ENCODE measurements at regions not wholly inside any gene's neighbourhood (a gene's known extent, or its start where the extent isn't known, plus 50 kb on each side); places are given as distances from the start of the nearest gene placed in this dataset.

DNA sequence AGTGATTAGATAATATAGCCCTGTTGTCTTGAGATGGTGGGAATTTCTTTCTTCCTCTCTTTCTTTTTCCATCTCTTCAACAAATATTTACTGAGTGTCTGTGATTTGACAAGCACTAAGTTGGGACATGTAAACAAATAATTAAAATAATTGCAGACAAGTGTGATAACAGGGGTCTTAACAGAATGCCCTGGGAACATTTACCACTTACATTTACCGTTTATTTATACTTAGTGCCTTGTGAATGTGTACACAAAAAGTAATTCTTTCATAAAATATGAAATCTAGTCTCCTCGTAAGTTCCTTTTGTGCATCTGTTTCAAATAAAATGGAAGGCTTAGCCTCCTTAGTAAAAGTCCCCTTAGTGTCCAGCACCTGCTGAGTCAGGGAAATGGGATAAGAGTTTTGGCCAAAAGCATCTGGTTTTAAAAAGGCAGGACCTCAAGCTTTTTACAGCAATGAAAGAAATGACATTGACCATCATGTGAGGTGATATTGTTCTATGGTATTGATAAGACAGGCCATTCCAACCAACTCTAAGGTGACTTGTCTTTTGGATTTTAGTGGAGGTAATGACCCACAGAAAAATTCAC, 188.2 kb downstream of the HS3ST3B1 start:
- TF ChIP-seq, protein P1, sequence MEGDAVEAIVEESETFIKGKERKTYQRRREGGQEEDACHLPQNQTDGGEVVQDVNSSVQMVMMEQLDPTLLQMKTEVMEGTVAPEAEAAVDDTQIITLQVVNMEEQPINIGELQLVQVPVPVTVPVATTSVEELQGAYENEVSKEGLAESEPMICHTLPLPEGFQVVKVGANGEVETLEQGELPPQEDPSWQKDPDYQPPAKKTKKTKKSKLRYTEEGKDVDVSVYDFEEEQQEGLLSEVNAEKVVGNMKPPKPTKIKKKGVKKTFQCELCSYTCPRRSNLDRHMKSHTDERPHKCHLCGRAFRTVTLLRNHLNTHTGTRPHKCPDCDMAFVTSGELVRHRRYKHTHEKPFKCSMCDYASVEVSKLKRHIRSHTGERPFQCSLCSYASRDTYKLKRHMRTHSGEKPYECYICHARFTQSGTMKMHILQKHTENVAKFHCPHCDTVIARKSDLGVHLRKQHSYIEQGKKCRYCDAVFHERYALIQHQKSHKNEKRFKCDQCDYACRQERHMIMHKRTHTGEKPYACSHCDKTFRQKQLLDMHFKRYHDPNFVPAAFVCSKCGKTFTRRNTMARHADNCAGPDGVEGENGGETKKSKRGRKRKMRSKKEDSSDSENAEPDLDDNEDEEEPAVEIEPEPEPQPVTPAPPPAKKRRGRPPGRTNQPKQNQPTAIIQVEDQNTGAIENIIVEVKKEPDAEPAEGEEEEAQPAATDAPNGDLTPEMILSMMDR (IDR thresholded peaks at IDR 0.05; ENCODE audit: low read depth, low read length): no peak
- no peak for TF ChIP-seq EZH2phosphoT487 (IDR thresholded peaks at IDR 0.05; ENCODE audit: low read depth)
